GM12892 (cell line): ENCODE measurements at regions not wholly inside any gene's neighbourhood (a gene's known extent, or its start where the extent isn't known, plus 50 kb on each side); places are given as distances from the start of the nearest gene placed in this dataset.
"Not testable (repeated sequence)": the region's sequence is repeated elsewhere in the genome, so short reads cannot be mapped to it uniquely, and the experiment has no call there.

ENCODE experiments used
- POLR2A ChIP-seq: IDR thresholded peaks from 2 replicates; pipeline ENCODE4 v1.6.1; 2011; ENCODE audit warnings: low read depth, low read length, control low read depth
- POLR2AphosphoS5 ChIP-seq: IDR thresholded peaks from 2 replicates; pipeline ENCODE4 v1.6.1; 2011; ENCODE audit warnings: low read depth, low read length, control low read depth

DNA sequence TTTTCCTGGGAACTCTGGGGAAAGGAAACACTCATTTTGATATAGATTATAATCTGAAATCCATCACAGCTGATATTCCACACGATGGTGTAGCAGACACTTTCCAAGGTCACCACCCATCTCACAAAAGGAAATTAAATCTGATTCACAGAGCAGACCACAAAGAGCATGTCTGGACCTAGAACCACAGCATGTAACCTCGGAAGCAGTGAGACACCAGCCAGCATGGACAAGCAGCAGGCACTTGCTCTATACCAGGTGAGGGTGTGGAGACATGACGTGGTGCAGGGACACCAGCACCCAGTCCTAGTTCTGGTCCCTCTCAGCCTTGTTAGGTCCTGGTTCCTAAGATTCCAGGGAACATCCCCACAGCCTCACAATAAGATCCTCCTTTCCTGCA, 116.7 kb upstream of the SAMD11 start:
- not testable (repeated sequence) for TF ChIP-seq POLR2A, POLR2AphosphoS5
